ENCODE measurements at regions not wholly inside any gene's neighbourhood (a gene's known extent, or its start where the extent isn't known, plus 50 kb on each side); places are given as distances from the start of the nearest gene placed in this dataset.

GRCh38 chr9:103661663-103662062 lies 432.4 kb upstream of the SMC2 start:
- no peak for TF ChIP-seq CTCF (IDR thresholded peaks at IDR 0.05 in 4 of 5, conservative IDR thresholded peaks at IDR 0.05 in 1 of 5)
- TF ChIP-seq POLR2A (IDR thresholded peaks at IDR 0.05), result no peak
